Lung (tissue), 11 donors: ENCODE measurements at regions not wholly inside any gene's neighbourhood (a gene's known extent, or its start where the extent isn't known, plus 50 kb on each side); places are given as distances from the start of the nearest gene placed in this dataset.

Source experiments
- ATAC-seq: fragments of 200-7000 bp; cut with Tn5 transposase; one replicate; pipeline ENCODE4 v1.9.1; 2020; ENCODE audit warnings: moderate number of reproducible peaks; ENCODE audit not compliant: insufficient read depth, low FRiP score
- DNase-seq, 3 donors: peaks; one replicate each; pipeline ENCODE4 v3.0.0-alpha.2; 2013 to 2017
- H3K27ac ChIP-seq, 2 donors: one replicate each; pipeline ENCODE4 v1.5.1; 2013; ENCODE audit warnings: mild to moderate bottlenecking in 2 of 2, moderate library complexity in 2 of 2, control low read depth in 1 of 2, inconsistent platforms in 1 of 2, low read depth in 1 of 2, low read length in 1 of 2
- H3K27me3 ChIP-seq, 3 donors: one replicate each; pipeline ENCODE4 v1.5.1; 2013; ENCODE audit warnings: low read length in 2 of 3; ENCODE audit not compliant: control insufficient read depth in 3 of 3, insufficient read depth in 3 of 3
- H3K36me3 ChIP-seq, 4 donors: one replicate each; pipeline ENCODE4 v1.5.1; 2013; ENCODE audit warnings: low read length in 4 of 4, mild to moderate bottlenecking in 1 of 4, moderate library complexity in 1 of 4; ENCODE audit not compliant: control insufficient read depth in 4 of 4, insufficient read depth in 4 of 4
- H3K4me1 ChIP-seq, 5 donors: one replicate each; pipeline ENCODE4 v1.5.1; 2013; ENCODE audit warnings: low read length in 5 of 5, mild to moderate bottlenecking in 2 of 5, moderate library complexity in 1 of 5; ENCODE audit not compliant: control insufficient read depth in 5 of 5, insufficient read depth in 5 of 5
- H3K4me3 ChIP-seq: one replicate; pipeline ENCODE4 v1.5.1; 2013; ENCODE audit warnings: mild to moderate bottlenecking, control low read depth, moderate library complexity
- H3K9ac ChIP-seq, 2 donors: one replicate each; pipeline ENCODE4 v1.5.1; 2013; ENCODE audit warnings: low read length in 2 of 2, control low read depth in 1 of 2; ENCODE audit not compliant: insufficient read depth in 1 of 2
- H3K9me3 ChIP-seq, 4 donors: one replicate each; pipeline ENCODE4 v1.5.1; 2013; ENCODE audit warnings: low read length in 3 of 4, mild to moderate bottlenecking in 1 of 4, moderate library complexity in 1 of 4; ENCODE audit not compliant: control insufficient read depth in 4 of 4, insufficient read depth in 3 of 4
- CTCF ChIP-seq: IDR thresholded peaks from 2 replicates; pipeline ENCODE4 v1.5.1; 2012; ENCODE audit warnings: mild to moderate bottlenecking; ENCODE audit errors: control extremely low read depth, extremely low read depth
- WGBS, 2 donors: extraction: QIAGEN DNeasy Blood & Tissue Kit; methylation state at CpG; one replicate each; pipeline ENCODE4 v1.1.7; 2013; 5-methylcytosine and 5-hydroxymethylcytosine counted together
- donor health status: control.
- donor health status: control.
- donor health status: Bipolar disorder and iron deficiency.
- donor health status: healthy.
- donor health status: DM: yes; HTN: yes; CAD: no.

GRCh38 chr5:139745800-139746690, 49.6 kb upstream of the PSD2 start:
- TF ChIP-seq CTCF: no peak
- no peaks in the 10 kb centered on the region for H3K9me3 ChIP-seq
- peaks cover 0 to 28% (median 24%) of the 10 kb centered on the region in 5 donors for H3K4me1 ChIP-seq
- 10 to 11% methylated on average over 44 of the region's 44 CpGs for WGBS, 2 donors
- H3K36me3 ChIP-seq: no peaks in the 10 kb centered on the region
- no peak overlapping the region for H3K4me3 ChIP-seq
- no peak for ATAC-seq
- H3K9ac ChIP-seq: no peak overlapping the region
- peaks cover 0 to 35% (median 25%) of the 10 kb centered on the region in 3 donors for H3K27me3 ChIP-seq
- peak; percentile 79 to 85 (median 85) for DNase-seq
- no peak overlapping the region for H3K27ac ChIP-seq
